HepG2 (cell line): ENCODE measurements at regions not wholly inside any gene's neighbourhood (a gene's known extent, or its start where the extent isn't known, plus 50 kb on each side); places are given as distances from the start of the nearest gene placed in this dataset.

Experiments
- ATAC-seq: fragments of 200-7000 bp; cut with Tn5 transposase; 3 replicates; pipeline ENCODE4 v1.9.1; 2020; ENCODE audit warnings: mild to moderate bottlenecking, moderate library complexity
- BruUV-seq: library from RNA; stranded (reverse); fragments of 400-500 nt; replicated peaks from 2 replicates; lab custom pipeline; 2021; lab: Mats Ljungman, UMichigan
- CTCF ChIA-PET: fragments of 300-600 bp; formaldehyde crosslinking; extraction: SDS; loops from one replicate; lab custom pipeline; 2021; ENCODE audit warnings: low total read pairs, inconsistent platforms, low intra/inter-chr PET ratio; lab: Yijun Ruan, JAX
- POLR2A ChIA-PET: fragments of 350-600 bp; sonication (Branson Sonifier 250); formaldehyde crosslinking; loops from one replicate; lab custom pipeline; 2020; ENCODE audit warnings: antibody characterized with exemption, inconsistent platforms; lab: Yijun Ruan, JAX
- DNase-seq: peaks from one replicate; pipeline ENCODE4 v3.0.0-alpha.2; 2015; ENCODE audit warnings: low spot score
- FAIRE-seq: peaks from 3 replicates; lab custom pipeline; 2011; peaks lifted over from hg19 to GRCh38; lab: Jason Lieb, UNC
- H2AFZ ChIP-seq: one replicate; pipeline ENCODE4 v1.6.1; 2011; ENCODE audit warnings: low read length, inconsistent platforms
- H3K27ac ChIP-seq: fragments of 300-600 bp; 3 replicates; pipeline ENCODE4 v1.8.0; 2011; ENCODE audit warnings: mixed run types, mild to moderate bottlenecking, mixed read lengths, low read length, inconsistent platforms; ENCODE audit not compliant: insufficient read depth; ENCODE audit errors: extremely low read length
- H3K27me3 ChIP-seq, 2 experiments: fragments of 200-600 bp in 1 of 2; 2 replicates in 1 of 2; 3 replicates in 1 of 2; pipeline versions ENCODE4 v1.6.0 to v1.8.0; 2011; ENCODE audit warnings: low read length in 2 of 2, mild to moderate bottlenecking in 2 of 2, moderate library complexity in 2 of 2, inconsistent platforms in 1 of 2; ENCODE audit not compliant: insufficient read depth in 2 of 2, control insufficient read depth in 1 of 2
- H3K36me3 ChIP-seq, 2 experiments: fragments of 200-600 bp in 1 of 2; replicated peaks in 1 of 2; 2 replicates in 1 of 2; 3 replicates in 1 of 2; pipeline versions ENCODE4 v1.5.1 to v1.8.0; 2011; ENCODE audit warnings: low read length in 2 of 2, inconsistent platforms in 1 of 2; ENCODE audit not compliant: insufficient read depth in 2 of 2, control insufficient read depth in 1 of 2
- H3K4me1 ChIP-seq: 2 replicates; pipeline ENCODE4 v1.5.1; 2012; ENCODE audit warnings: low read length, inconsistent platforms; ENCODE audit not compliant: insufficient read depth
- H3K4me2 ChIP-seq: 2 replicates; pipeline ENCODE4 v1.6.0; 2011; ENCODE audit warnings: low read depth, low read length, inconsistent platforms
- H3K4me3 ChIP-seq, 3 experiments: fragments of 200-600 bp in 1 of 3; sonication (generic), shearing (Covaris generic) in 1 of 3; replicated peaks in 1 of 3; 2 replicates each; pipeline ENCODE4 v1.5.1; 2011 to 2016; ENCODE audit warnings: low read length in 3 of 3, inconsistent platforms in 2 of 3, low read depth in 2 of 3, mild to moderate bottlenecking in 2 of 3, control low read depth in 1 of 3, mixed read lengths in 1 of 3; ENCODE audit not compliant: insufficient read depth in 1 of 3
- H3K79me2 ChIP-seq: one replicate; pipeline ENCODE4 v1.6.1; 2011; ENCODE audit warnings: low read length, inconsistent platforms; ENCODE audit not compliant: insufficient read depth
- H3K9ac ChIP-seq: 2 replicates; pipeline ENCODE4 v1.6.0; 2011; ENCODE audit warnings: mild to moderate bottlenecking, low read depth, low read length, inconsistent platforms; ENCODE audit not compliant: insufficient read depth
- H3K9me3 ChIP-seq: 2 replicates; pipeline ENCODE4 v1.5.1; 2012; ENCODE audit warnings: mild to moderate bottlenecking, low read length
- H4K20me1 ChIP-seq: 2 replicates; pipeline ENCODE4 v1.6.0; 2011; ENCODE audit warnings: inconsistent platforms, mild to moderate bottlenecking, low read length, moderate library complexity; ENCODE audit not compliant: insufficient read depth
- AHR ChIP-seq: IDR thresholded peaks from 2 replicates; pipeline ENCODE4 v1.6.1; 2018; ENCODE audit warnings: missing genetic modification reagents, missing compliant biosample characterization
- HMGXB4 ChIP-seq, 2 experiments: sonication (generic) in 1 of 2; formaldehyde crosslinking in 1 of 2; IDR thresholded peaks; 2 replicates each; pipeline versions ENCODE4 v1.4.0 to v1.6.1; 2018 to 2020; ENCODE audit warnings: missing genetic modification reagents in 2 of 2, borderline replicate concordance in 1 of 2, low read depth in 1 of 2, mild to moderate bottlenecking in 1 of 2, missing biosample characterization in 1 of 2
- KLF9 ChIP-seq: IDR thresholded peaks from 2 replicates; pipeline ENCODE4 v1.6.1; 2016; ENCODE audit warnings: low read depth
- ONECUT2 ChIP-seq: sonication (generic); formaldehyde crosslinking; IDR thresholded peaks from 2 replicates; pipeline ENCODE4 v1.4.0; 2020; ENCODE audit warnings: missing genetic modification reagents
- RBM39 ChIP-seq: fragments of 200-400 bp; formaldehyde crosslinking; IDR thresholded peaks from one replicate; pipeline ENCODE4 v1.6.1; 2018; ENCODE audit warnings: antibody characterized with exemption, mild to moderate bottlenecking, low read depth, low read length; ENCODE audit not compliant: poor library complexity, severe bottlenecking
- RELA ChIP-seq: sonication (generic); formaldehyde crosslinking; IDR thresholded peaks from 2 replicates; pipeline ENCODE4 v1.4.0; 2020; ENCODE audit warnings: missing genetic modification reagents
- REPIN1 ChIP-seq: sonication (generic); formaldehyde crosslinking; IDR thresholded peaks from 2 replicates; pipeline ENCODE4 v1.8.0; 2022; ENCODE audit warnings: missing genetic modification reagents, low read depth, mild to moderate bottlenecking, borderline replicate concordance
- STAT6 ChIP-seq: sonication (generic); formaldehyde crosslinking; IDR thresholded peaks from 2 replicates; pipeline ENCODE4 v1.4.0; 2020; ENCODE audit warnings: missing genetic modification reagents, mild to moderate bottlenecking, borderline replicate concordance
- ZBTB1 ChIP-seq: sonication (generic); formaldehyde crosslinking; IDR thresholded peaks from 2 replicates; pipeline ENCODE4 v1.4.0; 2020; ENCODE audit warnings: missing genetic modification reagents, borderline replicate concordance
- ZNF101 ChIP-seq: sonication (generic); formaldehyde crosslinking; IDR thresholded peaks from 2 replicates; pipeline ENCODE4 v1.4.0; 2020; ENCODE audit warnings: mild to moderate bottlenecking, low read depth, missing genetic modification reagents, borderline replicate concordance
- ZSCAN5A ChIP-seq: sonication (generic); formaldehyde crosslinking; IDR thresholded peaks from 2 replicates; pipeline ENCODE4 v1.8.0; 2022; ENCODE audit warnings: mild to moderate bottlenecking, missing genetic modification reagents, borderline replicate concordance
- WGBS: methylation state at CpG from one replicate; pipeline ENCODE4 v1.1.6; 2017; ENCODE audit warnings: low lambda C conversion rate; 5-methylcytosine and 5-hydroxymethylcytosine counted together
- in situ Hi-C: cut with HindIII; loops from 2 replicates; pipeline ENCODE4 v1.10.0; 2017; ENCODE audit warnings: low pct_unique_long_range_greater_than_20kb; ENCODE audit not compliant: extremely low pct_ligation_motif_present
- intact Hi-C: fragments of 100-400 bp; cut with micrococcal nuclease; formaldehyde crosslinking; loops from one replicate; pipeline ENCODE4 v1.10.0; 2022; ENCODE audit not compliant: unreplicated experiment
- TF ChIP-seq, protein P1 (sequence below): IDR thresholded peaks from 2 replicates; pipeline ENCODE4 v1.6.1; 2012; ENCODE audit warnings: low read length, improper control_type of control experiment
- TF ChIP-seq, protein P2 (sequence below): sonication (generic); formaldehyde crosslinking; IDR thresholded peaks from 2 replicates; pipeline ENCODE4 v1.8.1; 2022; ENCODE audit warnings: mild to moderate bottlenecking, missing genetic modification reagents

- FAIRE-seq (no peak), ATAC-seq (no peak), DNase-seq (no peak)
- ChIA-PET CTCF (no interaction called here), POLR2A (no interaction called here)
- H3K4me2 ChIP-seq, result no peak overlapping the region
- H3K9ac ChIP-seq, result no peak overlapping the region
- in situ Hi-C loops, result no loop called here
- no TSS peak for BruUV-seq
- H3K4me3 ChIP-seq, result no peak overlapping the region
- no peaks in the 10 kb centered on the region for H3K79me2 ChIP-seq
- no peaks in the 10 kb centered on the region for H3K27me3 ChIP-seq
- 22% methylated on average over 2 of the region's 2 CpGs for WGBS
- no peak overlapping the region for H2AFZ ChIP-seq
- H3K9me3 ChIP-seq, result no peaks in the 10 kb centered on the region
- H3K4me1 ChIP-seq, result no peaks in the 10 kb centered on the region
- no peaks in the 10 kb centered on the region for H3K36me3 ChIP-seq
- intact Hi-C loops, result no loop called here
- no peaks in the 10 kb centered on the region for H4K20me1 ChIP-seq
- H3K27ac ChIP-seq, result no peak overlapping the region
- TF ChIP-seq, protein P1, sequence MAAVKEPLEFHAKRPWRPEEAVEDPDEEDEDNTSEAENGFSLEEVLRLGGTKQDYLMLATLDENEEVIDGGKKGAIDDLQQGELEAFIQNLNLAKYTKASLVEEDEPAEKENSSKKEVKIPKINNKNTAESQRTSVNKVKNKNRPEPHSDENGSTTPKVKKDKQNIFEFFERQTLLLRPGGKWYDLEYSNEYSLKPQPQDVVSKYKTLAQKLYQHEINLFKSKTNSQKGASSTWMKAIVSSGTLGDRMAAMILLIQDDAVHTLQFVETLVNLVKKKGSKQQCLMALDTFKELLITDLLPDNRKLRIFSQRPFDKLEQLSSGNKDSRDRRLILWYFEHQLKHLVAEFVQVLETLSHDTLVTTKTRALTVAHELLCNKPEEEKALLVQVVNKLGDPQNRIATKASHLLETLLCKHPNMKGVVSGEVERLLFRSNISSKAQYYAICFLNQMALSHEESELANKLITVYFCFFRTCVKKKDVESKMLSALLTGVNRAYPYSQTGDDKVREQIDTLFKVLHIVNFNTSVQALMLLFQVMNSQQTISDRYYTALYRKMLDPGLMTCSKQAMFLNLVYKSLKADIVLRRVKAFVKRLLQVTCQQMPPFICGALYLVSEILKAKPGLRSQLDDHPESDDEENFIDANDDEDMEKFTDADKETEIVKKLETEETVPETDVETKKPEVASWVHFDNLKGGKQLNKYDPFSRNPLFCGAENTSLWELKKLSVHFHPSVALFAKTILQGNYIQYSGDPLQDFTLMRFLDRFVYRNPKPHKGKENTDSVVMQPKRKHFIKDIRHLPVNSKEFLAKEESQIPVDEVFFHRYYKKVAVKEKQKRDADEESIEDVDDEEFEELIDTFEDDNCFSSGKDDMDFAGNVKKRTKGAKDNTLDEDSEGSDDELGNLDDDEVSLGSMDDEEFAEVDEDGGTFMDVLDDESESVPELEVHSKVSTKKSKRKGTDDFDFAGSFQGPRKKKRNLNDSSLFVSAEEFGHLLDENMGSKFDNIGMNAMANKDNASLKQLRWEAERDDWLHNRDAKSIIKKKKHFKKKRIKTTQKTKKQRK, result no peak
- TF ChIP-seq HMGXB4 (CRISPR knock-in tag; IDR thresholded peaks at IDR 0.05; ENCODE audit: borderline replicate concordance in 1 of 2, low read depth in 1 of 2) (no peak), STAT6 (CRISPR knock-in tag) (no peak), AHR (CRISPR knock-in tag) (no peak), REPIN1 (CRISPR knock-in tag) (no peak), ZSCAN5A (CRISPR knock-in tag) (no peak), KLF9 (CRISPR knock-in tag) (no peak), ONECUT2 (no peak), ZNF101 (CRISPR knock-in tag) (no peak), RELA (CRISPR knock-in tag) (no peak), ZBTB1 (CRISPR knock-in tag) (no peak), RBM39 (no peak)
- TF ChIP-seq, protein P2, sequence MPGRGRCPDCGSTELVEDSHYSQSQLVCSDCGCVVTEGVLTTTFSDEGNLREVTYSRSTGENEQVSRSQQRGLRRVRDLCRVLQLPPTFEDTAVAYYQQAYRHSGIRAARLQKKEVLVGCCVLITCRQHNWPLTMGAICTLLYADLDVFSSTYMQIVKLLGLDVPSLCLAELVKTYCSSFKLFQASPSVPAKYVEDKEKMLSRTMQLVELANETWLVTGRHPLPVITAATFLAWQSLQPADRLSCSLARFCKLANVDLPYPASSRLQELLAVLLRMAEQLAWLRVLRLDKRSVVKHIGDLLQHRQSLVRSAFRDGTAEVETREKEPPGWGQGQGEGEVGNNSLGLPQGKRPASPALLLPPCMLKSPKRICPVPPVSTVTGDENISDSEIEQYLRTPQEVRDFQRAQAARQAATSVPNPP (CRISPR knock-in tag), result no peak
These were observed 214.8 kb downstream of the ISL1 start for GRCh38 chr5:51598026-51598425.
